Activated T-cell treated with anti-CD3 and anti-CD28 coated beads, Interleukin-2, amount 50 U/mL, for 72 hours (primary cell): ENCODE measurements at regions not wholly inside any gene's neighbourhood (a gene's known extent, or its start where the extent isn't known, plus 50 kb on each side); places are given as distances from the start of the nearest gene placed in this dataset.
A peak's percentile ranks its signal among the peaks of the same experiment; 100 is the strongest.

Source experiments
- ATAC-seq, 2 donors: fragments of 150-1000 bp; cut with Tn5 transposase; replicated peaks in 1 of 2; 2 replicates each; pipeline ENCODE4 v1.10.0; 2021; ENCODE audit warnings: moderate library complexity in 2 of 2, mild to moderate bottlenecking in 1 of 2
- DNase-seq, 2 donors: peaks; one replicate each; pipeline ENCODE4 v3.0.0; 2021 to 2022; ENCODE audit warnings: mixed read lengths in 1 of 2
- H3K27ac Mint-ChIP-seq: one replicate; pipeline ENCODE4 v1.8.0; 2022; ENCODE audit warnings: mild to moderate bottlenecking, moderate library complexity, mixed read lengths
- H3K27me3 Mint-ChIP-seq: one replicate; pipeline ENCODE4 v1.8.0; 2022; ENCODE audit warnings: low read depth, mixed read lengths
- H3K36me3 Mint-ChIP-seq, 2 donors: one replicate each; pipeline ENCODE4 v1.8.0; 2022; ENCODE audit warnings: mixed read lengths in 2 of 2, mild to moderate bottlenecking in 1 of 2; ENCODE audit not compliant: insufficient read depth in 2 of 2
- H3K4me1 Mint-ChIP-seq: one replicate; pipeline ENCODE4 v1.8.0; 2022; ENCODE audit warnings: low read depth, mixed read lengths
- H3K4me3 Mint-ChIP-seq, 2 donors: one replicate each; pipeline ENCODE4 v1.8.0; 2022; ENCODE audit warnings: mild to moderate bottlenecking in 2 of 2, mixed read lengths in 2 of 2, moderate library complexity in 2 of 2
- H3K9me3 Mint-ChIP-seq, 2 donors: one replicate each; pipeline ENCODE4 v1.8.0; 2022; ENCODE audit warnings: mixed read lengths in 2 of 2

DNA sequence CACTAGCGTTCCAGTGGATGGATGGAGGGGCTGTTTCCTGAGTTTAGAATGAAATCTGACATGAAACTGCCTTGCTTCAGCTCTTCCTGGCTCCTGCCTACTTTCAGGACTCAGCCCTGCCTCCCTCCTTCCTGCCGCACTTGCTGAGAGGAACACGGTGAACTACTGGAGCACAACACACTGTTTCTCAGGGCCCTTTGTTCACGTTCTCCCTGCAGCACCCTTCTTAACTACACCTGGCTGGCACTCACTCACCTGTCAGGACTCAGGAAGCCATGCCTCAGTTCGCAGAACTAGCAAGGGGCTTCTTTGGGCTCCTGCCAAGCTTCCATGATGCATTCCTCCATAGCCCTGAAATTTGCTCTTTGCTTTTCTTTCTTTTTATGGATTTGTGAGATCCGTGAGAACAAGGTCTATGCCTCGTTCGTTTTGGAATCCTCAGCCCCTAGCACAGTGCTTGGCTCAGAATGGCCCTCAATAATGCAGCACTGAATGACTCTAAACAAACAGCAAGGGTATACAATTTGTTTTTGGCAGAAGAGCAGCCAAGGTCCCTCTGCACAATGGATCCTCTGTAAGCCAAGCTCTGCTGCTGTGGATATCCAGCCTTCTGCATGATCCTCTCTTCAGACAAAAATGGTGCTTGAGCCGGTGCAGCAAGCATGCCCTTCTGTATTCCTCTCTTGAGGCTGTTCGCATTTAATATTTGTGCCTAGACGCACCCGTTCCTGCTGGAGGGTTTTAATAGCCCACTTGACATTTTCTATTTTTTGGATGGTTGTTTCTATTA, 357.0 kb downstream of the TSN start:
- Mint-ChIP-seq H3K36me3 (no peaks in the 10 kb centered on the region), H3K4me3 (no peak overlapping the region), H3K27ac (no peak overlapping the region), H3K27me3 (no peaks in the 10 kb centered on the region), H3K9me3 (no peaks in the 10 kb centered on the region), H3K4me1 (no peaks in the 10 kb centered on the region)
- ATAC-seq (no peak), DNase-seq (no peak)

DNA sequence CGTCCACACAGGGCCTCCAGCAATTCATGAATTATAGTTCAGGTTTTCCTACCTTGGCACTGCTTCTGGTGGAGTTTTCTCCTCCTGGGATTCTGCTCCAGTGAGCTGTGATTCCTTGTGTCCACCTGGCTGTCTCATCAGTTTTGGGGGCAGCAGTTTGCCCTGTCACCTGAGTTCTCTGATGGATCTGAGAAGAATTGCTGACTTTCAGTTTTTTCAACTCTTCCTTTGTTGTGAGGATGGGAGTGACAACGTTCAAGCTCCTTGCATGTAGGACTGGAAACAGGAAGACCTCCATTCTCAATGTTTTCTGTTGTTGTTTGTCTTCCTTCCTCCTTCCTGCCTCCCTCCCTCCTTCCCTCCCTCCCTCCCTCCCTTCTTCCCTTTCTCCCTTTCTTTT, 359.0 kb downstream of the TSN start:
- no peak overlapping the region for H3K4me3 Mint-ChIP-seq
- H3K36me3 Mint-ChIP-seq = no peaks in the 10 kb centered on the region
- DNase-seq (no peak), ATAC-seq (no peak)
- H3K9me3 Mint-ChIP-seq = peaks cover 0 to under 1% of the 10 kb centered on the region in 2 donors
- H3K27ac Mint-ChIP-seq = no peak overlapping the region
- no peaks in the 10 kb centered on the region for H3K4me1 Mint-ChIP-seq
- no peaks in the 10 kb centered on the region for H3K27me3 Mint-ChIP-seq

DNA sequence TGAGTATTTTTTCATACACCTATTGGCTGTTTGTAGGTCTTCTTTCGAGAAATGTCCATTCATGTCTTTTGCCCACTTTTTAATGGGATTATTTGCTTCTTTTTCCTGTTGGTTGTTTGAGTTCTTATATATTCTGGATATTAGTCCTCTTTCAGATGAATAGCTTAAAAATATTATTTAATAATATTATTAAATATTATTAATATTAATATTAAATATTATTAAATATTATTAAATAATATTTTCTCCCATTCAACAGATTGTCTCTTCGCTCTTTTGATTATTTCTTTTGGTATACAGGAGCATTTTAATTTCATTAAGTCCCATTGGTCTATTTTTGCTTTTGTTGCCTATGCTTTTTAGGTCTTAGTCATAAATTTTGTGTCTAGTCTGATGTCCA, 361.9 kb downstream of the TSN start:
- no peaks in the 10 kb centered on the region for H3K4me1 Mint-ChIP-seq
- no peaks in the 10 kb centered on the region for H3K27me3 Mint-ChIP-seq
- ATAC-seq (no peak), DNase-seq (no peak)
- no peaks in the 10 kb centered on the region for H3K36me3 Mint-ChIP-seq
- peaks cover 2 to 7% of the 10 kb centered on the region in 2 donors for H3K9me3 Mint-ChIP-seq
- no peak overlapping the region for H3K4me3 Mint-ChIP-seq
- H3K27ac Mint-ChIP-seq = peak overlapping the region; percentile 13

DNA sequence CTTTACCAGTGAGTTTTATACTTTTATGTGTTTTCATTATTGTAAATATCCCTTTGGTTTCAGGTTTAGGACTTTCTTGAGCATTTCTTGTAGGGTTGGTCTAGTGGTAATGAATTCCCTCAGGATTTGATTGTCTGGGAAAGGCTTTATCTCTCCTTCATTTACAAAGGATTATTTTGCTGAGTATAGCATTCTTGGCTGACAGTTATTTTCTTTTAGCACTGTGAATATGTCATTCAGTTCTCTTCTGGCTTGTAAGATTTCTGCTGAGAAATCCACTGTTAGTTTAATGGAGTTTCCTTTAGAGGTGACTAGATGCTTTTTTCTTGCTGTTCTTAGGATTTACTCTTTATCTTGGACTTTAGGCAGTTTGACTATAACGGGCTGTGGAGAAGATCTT, 373.9 kb downstream of the TSN start:
- ATAC-seq (no peak), DNase-seq (no peak)
- Mint-ChIP-seq H3K9me3 (peaks cover 14 to 24% of the 10 kb centered on the region in 2 donors), H3K27me3 (peaks cover 1% of the 10 kb centered on the region), H3K4me1 (no peaks in the 10 kb centered on the region), H3K27ac (no peak overlapping the region), H3K4me3 (no peak overlapping the region), H3K36me3 (peaks cover 3 to 9% of the 10 kb centered on the region in 2 donors)

DNA sequence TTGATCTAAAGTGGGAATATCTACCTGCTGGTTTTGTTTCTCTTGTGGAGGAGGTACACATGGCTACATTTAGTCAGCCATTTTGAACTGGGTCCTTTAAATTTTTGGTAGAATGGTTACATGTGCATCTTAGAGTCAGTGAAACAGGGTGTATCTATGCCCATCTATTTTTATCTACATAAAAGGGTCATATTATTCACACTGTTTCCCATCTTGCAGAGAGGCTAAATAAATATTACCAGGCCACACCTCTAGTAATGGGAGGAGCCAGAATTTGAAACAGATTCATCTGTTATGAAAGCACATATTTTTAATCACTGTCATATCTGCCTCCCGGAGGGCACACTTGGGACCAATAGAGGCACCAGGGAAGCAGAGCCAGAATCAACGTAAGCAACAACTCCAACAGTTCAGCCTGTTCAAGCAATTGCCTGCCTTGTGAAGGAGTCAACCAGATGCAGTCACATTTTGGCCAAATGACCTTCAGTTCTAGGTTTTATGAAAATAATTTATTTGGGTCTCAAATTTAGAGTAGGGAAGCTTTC, 376.8 kb downstream of the TSN start:
- Mint-ChIP-seq H3K27me3 (peaks cover 8% of the 10 kb centered on the region), H3K4me3 (no peak overlapping the region), H3K36me3 (peaks cover 3 to 9% of the 10 kb centered on the region in 2 donors), H3K27ac (no peak overlapping the region), H3K4me1 (no peaks in the 10 kb centered on the region), H3K9me3 (peaks cover 6 to 17% of the 10 kb centered on the region in 2 donors)
- ATAC-seq (no peak), DNase-seq (no peak)

DNA sequence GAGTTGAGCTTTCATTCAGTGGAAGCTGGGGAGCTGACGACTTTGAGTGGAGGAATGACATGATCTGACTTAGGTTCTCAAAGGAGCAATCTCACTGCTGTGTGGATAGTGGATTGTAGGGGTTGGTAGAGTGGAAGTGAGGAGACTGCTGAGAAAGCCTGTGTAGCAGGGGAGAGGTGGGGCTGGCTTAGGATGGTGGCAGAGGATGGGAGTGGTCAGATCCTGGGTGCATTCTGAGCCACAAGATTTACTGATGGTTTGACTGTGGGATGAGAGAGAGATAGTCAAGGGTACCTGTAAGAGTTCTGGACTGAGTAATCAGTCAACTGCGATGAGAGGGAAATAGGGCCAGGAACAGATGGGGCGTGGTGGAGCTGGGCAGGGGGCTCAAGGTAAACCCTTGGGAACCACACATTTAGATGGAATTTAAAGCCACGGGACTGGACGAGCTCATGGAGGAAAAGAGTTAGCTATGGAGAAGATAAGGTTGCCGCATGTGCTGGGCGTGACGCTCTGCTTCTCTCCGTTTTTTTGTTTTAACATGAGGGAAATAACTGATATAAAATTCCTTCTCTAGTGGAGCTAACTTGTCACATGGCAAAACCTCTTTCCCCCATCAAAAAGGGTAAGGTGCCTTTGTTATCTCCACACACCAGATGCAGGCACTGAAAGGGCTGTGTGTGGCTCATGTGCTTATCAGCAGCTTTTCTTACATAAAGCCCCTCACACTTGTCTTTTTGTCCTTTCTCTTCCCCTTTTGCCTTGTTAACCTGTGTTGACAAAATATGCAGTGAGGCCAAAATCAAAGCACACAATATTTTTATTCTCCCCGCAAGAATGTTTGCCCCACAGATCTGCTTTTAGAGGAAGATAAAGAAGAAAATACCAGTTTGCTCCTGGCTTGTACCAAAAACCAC, 379.8 kb downstream of the TSN start:
- H3K36me3 Mint-ChIP-seq = peaks cover 3 to 4% of the 10 kb centered on the region in 2 donors
- H3K4me3 Mint-ChIP-seq = no peak overlapping the region
- H3K27ac Mint-ChIP-seq = no peak overlapping the region
- ATAC-seq = no peak
- peaks cover 1 to 9% of the 10 kb centered on the region in 2 donors for H3K9me3 Mint-ChIP-seq
- H3K4me1 Mint-ChIP-seq = no peaks in the 10 kb centered on the region
- peaks cover 8% of the 10 kb centered on the region for H3K27me3 Mint-ChIP-seq
- no peak for DNase-seq

DNA sequence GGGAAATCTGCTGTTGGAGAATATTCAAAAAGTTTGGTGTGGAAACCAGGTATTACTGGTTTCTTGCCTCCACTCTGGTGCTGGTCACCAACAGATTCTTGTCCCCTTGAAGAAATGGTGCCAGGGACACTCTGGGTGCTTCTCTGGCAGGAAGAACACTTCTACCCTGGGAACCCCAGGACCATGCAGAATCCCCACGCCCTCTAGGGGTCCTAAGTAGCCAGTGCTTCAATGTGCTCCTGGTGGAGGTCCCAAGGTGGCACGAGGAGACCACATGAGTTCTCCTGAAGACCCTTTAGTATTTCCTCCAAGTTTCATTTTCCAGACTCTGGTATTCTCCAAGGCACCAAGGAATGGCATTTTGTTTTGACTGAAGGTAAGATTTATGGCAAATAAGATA, 380.6 kb downstream of the TSN start:
- Mint-ChIP-seq H3K9me3 (peaks cover 0 to 2% of the 10 kb centered on the region in 2 donors), H3K36me3 (peaks cover 0 to 2% of the 10 kb centered on the region in 2 donors), H3K27ac (no peak overlapping the region), H3K4me1 (no peaks in the 10 kb centered on the region), H3K27me3 (peaks cover 8% of the 10 kb centered on the region), H3K4me3 (no peak overlapping the region)
- ATAC-seq (no peak), DNase-seq (peak in 1 of 2 donors; percentile 4)

DNA sequence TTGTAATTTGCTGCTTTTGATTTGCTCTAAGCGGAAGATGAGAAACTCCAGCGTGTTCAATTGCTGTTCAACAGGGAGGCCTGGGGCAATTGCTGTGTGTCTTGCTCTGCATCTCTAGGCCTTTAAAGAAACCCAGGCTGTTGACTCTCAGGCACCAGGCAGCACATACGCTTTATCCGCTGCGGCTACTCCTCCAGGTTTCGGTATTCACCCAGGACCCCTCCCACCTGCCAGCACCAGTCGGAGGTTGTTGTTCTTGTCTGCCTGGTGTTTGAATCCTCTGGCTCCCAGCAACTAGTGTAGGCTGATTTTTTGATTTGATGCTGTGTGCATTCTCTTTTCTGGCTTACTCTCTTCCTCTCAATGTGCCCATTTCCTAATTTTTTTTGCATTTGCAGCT, 383.1 kb downstream of the TSN start:
- no peak overlapping the region for H3K4me3 Mint-ChIP-seq
- ATAC-seq = no peak

DNA sequence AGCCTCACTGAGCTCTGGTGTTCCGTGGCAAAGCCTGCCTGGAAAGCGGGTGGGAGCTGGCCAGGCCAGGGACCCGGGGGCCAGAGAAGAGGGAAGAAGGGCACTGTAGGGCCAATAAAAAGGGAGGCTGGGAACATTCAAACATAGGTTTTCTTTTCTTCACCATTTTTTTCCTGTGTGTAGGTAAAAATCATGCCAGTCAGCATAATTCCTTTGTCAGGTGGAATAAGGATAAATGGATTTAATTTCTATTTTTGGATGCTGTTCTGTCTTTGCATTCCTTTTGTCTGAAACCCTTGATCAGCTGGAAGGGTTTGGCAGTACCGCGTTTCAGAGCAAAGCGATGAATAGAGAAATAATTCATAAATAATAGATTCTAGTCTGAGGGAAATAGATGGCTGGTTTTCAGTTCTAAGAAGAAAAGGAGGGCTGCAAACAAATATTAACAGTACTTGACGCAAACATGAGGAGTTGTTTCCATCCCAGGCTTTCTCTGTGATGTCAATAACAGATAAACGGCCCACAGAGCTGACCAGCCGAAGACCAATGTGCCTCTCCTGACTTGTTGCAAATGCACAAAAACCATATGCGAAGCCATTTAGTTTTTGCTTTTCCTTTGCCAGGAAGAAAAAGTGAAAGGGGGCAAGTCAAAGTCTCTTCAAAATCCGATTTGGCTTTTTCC, 384.4 kb downstream of the TSN start:
- H3K9me3 Mint-ChIP-seq = peaks cover 0 to 2% of the 10 kb centered on the region in 2 donors

More for the DNA sequence above, 383.1 kb downstream of the TSN start:
- Mint-ChIP-seq H3K9me3 (peaks cover 0 to 2% of the 10 kb centered on the region in 2 donors), H3K4me1 (no peaks in the 10 kb centered on the region), H3K27ac (no peak overlapping the region), H3K36me3 (no peaks in the 10 kb centered on the region), H3K27me3 (peaks cover 8% of the 10 kb centered on the region)
- no peak for DNase-seq

DNA sequence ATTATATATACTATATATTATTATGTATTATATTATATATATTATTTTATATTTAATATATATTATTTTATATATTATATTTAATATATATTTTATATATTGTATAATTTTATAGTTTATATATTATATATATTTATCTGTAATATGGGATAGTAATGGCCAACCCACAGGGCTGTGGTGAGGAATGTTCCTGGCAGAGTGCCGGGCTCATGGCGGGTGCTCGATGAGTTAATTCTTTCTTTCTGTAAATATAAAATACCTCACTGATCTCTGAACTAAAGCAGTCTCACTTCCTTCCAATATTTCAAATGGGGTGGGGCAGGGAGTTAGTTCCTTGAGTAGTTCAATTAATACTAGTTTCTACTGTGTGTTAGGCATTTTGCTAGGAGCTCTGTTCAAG, 389.4 kb downstream of the TSN start:
- no peak overlapping the region for H3K27ac Mint-ChIP-seq
- ATAC-seq (no peak), DNase-seq (no peak)
- H3K9me3 Mint-ChIP-seq = peaks cover 0 to 2% of the 10 kb centered on the region in 2 donors
- H3K27me3 Mint-ChIP-seq = no peaks in the 10 kb centered on the region
- H3K4me1 Mint-ChIP-seq = no peaks in the 10 kb centered on the region
- no peaks in the 10 kb centered on the region for H3K36me3 Mint-ChIP-seq
- H3K4me3 Mint-ChIP-seq = no peak overlapping the region

More for the DNA sequence above, 384.4 kb downstream of the TSN start:
- ATAC-seq (no peak), DNase-seq (no peak)
- Mint-ChIP-seq H3K4me1 (no peaks in the 10 kb centered on the region), H3K27ac (no peak overlapping the region), H3K4me3 (no peak overlapping the region), H3K27me3 (peaks cover 2% of the 10 kb centered on the region), H3K36me3 (no peaks in the 10 kb centered on the region)

DNA sequence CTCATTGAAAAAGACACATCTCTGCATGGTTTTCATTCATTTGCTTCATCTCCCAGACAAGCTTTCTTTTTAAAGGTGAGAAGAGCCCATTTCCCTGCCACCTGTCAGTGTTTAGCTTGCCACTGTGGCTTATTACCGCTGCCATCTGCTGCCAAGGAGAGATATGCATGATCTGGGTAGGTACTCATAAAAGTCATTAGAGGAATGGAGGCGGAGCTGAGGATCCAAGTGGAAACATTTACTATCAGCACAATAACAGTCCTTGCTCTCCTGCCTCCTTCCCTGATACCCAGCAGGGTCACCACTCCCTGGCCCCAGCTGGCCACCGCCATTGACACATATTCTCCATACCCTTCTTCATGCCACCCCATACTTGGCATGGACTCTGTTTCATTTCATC, 390.4 kb downstream of the TSN start:
- Mint-ChIP-seq H3K9me3 (peaks cover 0 to 2% of the 10 kb centered on the region in 2 donors), H3K27ac (no peak overlapping the region), H3K36me3 (no peaks in the 10 kb centered on the region), H3K4me1 (no peaks in the 10 kb centered on the region), H3K27me3 (no peaks in the 10 kb centered on the region), H3K4me3 (no peak overlapping the region)
- DNase-seq = no peak
- no peak for ATAC-seq

DNA sequence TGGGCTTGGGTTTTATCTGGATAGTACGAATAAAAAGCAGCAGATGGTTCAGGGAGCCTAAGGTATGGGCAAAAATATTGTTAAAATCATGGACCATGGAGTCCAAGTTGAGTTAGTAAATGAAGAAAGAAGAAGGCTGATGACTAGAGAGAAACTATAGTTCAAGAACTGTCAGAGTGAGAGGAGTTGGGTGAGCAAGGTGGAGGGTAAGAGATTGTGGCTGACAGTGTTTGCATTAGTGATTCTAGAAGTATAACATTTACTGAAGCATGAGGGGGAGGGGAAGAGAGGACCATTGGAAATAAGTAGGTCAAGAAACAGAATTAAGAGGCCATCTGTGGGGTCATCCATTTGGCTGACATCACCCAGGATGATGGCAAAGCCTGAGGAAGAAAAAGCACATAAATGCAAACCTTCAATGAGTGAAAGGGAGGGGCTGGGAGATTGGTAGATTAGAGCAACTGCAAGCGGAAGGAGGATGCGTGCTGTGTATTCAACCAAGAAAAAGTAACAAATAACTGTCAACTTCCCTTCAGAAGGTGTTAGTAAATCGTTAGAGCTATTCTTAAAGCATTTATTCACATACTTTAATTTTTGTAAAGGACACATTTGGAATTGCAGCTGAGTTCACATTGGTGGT, 392.8 kb downstream of the TSN start:
- no peaks in the 10 kb centered on the region for H3K4me1 Mint-ChIP-seq
- DNase-seq (no peak), ATAC-seq (no peak)
- no peaks in the 10 kb centered on the region for H3K27me3 Mint-ChIP-seq
- no peaks in the 10 kb centered on the region for H3K9me3 Mint-ChIP-seq
- H3K4me3 Mint-ChIP-seq = no peak overlapping the region
- no peak overlapping the region for H3K27ac Mint-ChIP-seq
- no peaks in the 10 kb centered on the region for H3K36me3 Mint-ChIP-seq
